C4-2B (cell line): ENCODE measurements at regions not wholly inside any gene's neighbourhood (a gene's known extent, or its start where the extent isn't known, plus 50 kb on each side); places are given as distances from the start of the nearest gene placed in this dataset.

Experiments used
- CTCF ChIP-seq: fragments of 450-650 bp; conservative IDR thresholded peaks from 2 replicates; pipeline ENCODE4 v1.5.1; 2017; ENCODE audit warnings: mild to moderate bottlenecking
- ZFX ChIP-seq: fragments of 450-650 bp; IDR thresholded peaks from 2 replicates; pipeline ENCODE4 v1.6.1; 2017

DNA sequence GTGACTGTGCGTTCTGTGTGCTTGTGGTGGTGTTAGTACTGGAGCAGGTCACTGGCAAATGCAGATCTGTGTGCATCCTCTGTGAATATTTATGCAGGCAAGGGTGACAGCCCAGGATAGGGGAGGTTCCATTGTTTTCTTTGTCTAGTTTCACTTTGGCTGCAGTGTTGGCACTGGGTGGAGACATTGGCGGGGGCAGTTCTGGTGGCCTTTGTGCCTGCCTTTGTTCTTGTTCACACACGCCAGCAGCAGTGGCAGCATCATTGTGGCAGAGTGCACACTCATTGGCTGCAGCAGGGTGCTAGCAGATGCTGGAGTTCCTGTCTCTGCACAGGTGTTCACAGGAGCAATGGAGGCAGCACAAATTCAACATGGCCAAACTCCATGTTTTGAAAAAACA is 495.3 kb downstream of the UBE2NL start:
- no peak for TF ChIP-seq CTCF
- no peak for TF ChIP-seq ZFX
